Activated CD4-positive, alpha-beta T cell treated with anti-CD3 and anti-CD28 coated beads for 36 hours (primary cell): ENCODE measurements at regions not wholly inside any gene's neighbourhood (a gene's known extent, or its start where the extent isn't known, plus 50 kb on each side); places are given as distances from the start of the nearest gene placed in this dataset.

Source experiments
- ATAC-seq: fragments of 200-7000 bp; cut with Tn5 transposase; one replicate; pipeline ENCODE4 v1.10.0; 2021; ENCODE audit warnings: mild to moderate bottlenecking, moderate library complexity
- CTCF ChIA-PET: fragments of 350-600 bp; sonication (Branson Sonifier 250); formaldehyde crosslinking; loops from one replicate; lab custom pipeline; 2021; ENCODE audit warnings: antibody characterized with exemption; lab: Charles Lee
- POLR2A ChIA-PET: fragments of 350-600 bp; sonication (Branson Sonifier 250); formaldehyde crosslinking; loops from one replicate; lab custom pipeline; 2021; ENCODE audit warnings: antibody characterized with exemption, inconsistent platforms; lab: Charles Lee
- DNase-seq: peaks from one replicate; pipeline ENCODE4 v3.0.0-alpha.2; 2020
- H3K27ac Mint-ChIP-seq: one replicate; pipeline ENCODE4 v1.8.0; 2021; ENCODE audit warnings: mixed read lengths
- H3K27me3 Mint-ChIP-seq: one replicate; pipeline ENCODE4 v1.8.0; 2021; ENCODE audit warnings: mixed read lengths
- H3K36me3 Mint-ChIP-seq: one replicate; pipeline ENCODE4 v1.8.0; 2021; ENCODE audit warnings: low read depth, mixed read lengths
- H3K4me1 Mint-ChIP-seq: one replicate; pipeline ENCODE4 v1.8.0; 2021; ENCODE audit warnings: mixed read lengths
- H3K4me3 Mint-ChIP-seq: one replicate; pipeline ENCODE4 v1.8.0; 2021; ENCODE audit warnings: mild to moderate bottlenecking, moderate library complexity, mixed read lengths
- H3K9me3 Mint-ChIP-seq: one replicate; pipeline ENCODE4 v1.8.0; 2021; ENCODE audit warnings: low read depth, mixed read lengths
- intact Hi-C, 2 experiments: fragments of 100-400 bp; cut with DNase I in 1 of 2; cut with micrococcal nuclease in 1 of 2; formaldehyde crosslinking; loops; one replicate each; pipeline versions ENCODE4 v1.14.2 to v1.15.1; 2022 to 2024; cut with DNase I, micrococcal nuclease

DNA sequence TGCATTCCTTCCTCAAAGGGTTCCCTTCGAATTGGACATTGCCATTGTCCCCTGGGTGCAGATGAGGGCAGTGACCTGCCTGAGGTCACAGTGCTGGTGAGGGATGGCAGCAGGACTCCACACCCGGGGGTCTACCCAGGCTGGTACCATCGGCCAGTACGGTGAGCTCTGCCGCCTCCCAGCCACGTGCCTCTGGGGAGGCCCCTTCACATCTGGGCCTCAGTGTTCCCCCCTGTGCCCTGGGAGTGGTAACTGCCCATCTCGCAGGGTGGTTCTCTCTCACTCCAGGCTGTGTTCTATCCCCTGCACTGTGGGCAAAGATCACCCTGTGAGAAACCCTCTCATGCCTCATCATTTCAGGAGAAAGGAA, 99.4 kb upstream of the IQSEC1 start:
- no peaks in the 10 kb centered on the region for H3K36me3 Mint-ChIP-seq
- ATAC-seq (no peak), DNase-seq (no peak)
- no peaks in the 10 kb centered on the region for H3K9me3 Mint-ChIP-seq
- no peaks in the 10 kb centered on the region for H3K4me1 Mint-ChIP-seq
- no peaks in the 10 kb centered on the region for H3K27me3 Mint-ChIP-seq
- CTCF ChIA-PET, result no interaction called here
- no peak overlapping the region for H3K27ac Mint-ChIP-seq
- H3K4me3 Mint-ChIP-seq, result no peak overlapping the region
- intact Hi-C loops, result no loop called here
- POLR2A ChIA-PET, result no interaction called here

GRCh38 chr3:13171704-13172643, 98.7 kb upstream of the IQSEC1 start:
- Mint-ChIP-seq H3K9me3 (no peaks in the 10 kb centered on the region), H3K4me1 (no peaks in the 10 kb centered on the region), H3K27ac (no peak overlapping the region), H3K36me3 (no peaks in the 10 kb centered on the region), H3K4me3 (no peak overlapping the region), H3K27me3 (no peaks in the 10 kb centered on the region)
- ChIA-PET CTCF (no interaction called here), POLR2A (no interaction called here)
- no peak for ATAC-seq
- intact Hi-C loops, result no loop called here
- DNase-seq, result no peak

- Mint-ChIP-seq H3K4me3 (no peak overlapping the region), H3K27me3 (no peaks in the 10 kb centered on the region), H3K27ac (no peak overlapping the region), H3K9me3 (no peaks in the 10 kb centered on the region), H3K4me1 (no peaks in the 10 kb centered on the region), H3K36me3 (no peaks in the 10 kb centered on the region)
- intact Hi-C loops, result no loop called here
- ATAC-seq, result no peak
- DNase-seq, result no peak
- ChIA-PET CTCF (no interaction called here), POLR2A (no interaction called here)
Observed at GRCh38 chr3:13170317-13170716, 97.1 kb upstream of the IQSEC1 start.

GRCh38 chr3:13168391-13168790, 95.2 kb upstream of the IQSEC1 start:
- Mint-ChIP-seq H3K9me3 (no peaks in the 10 kb centered on the region), H3K4me3 (no peak overlapping the region), H3K36me3 (no peaks in the 10 kb centered on the region), H3K4me1 (no peaks in the 10 kb centered on the region), H3K27me3 (no peaks in the 10 kb centered on the region), H3K27ac (no peak overlapping the region)
- DNase-seq (no peak), ATAC-seq (no peak)
- intact Hi-C loops, result no loop called here
- ChIA-PET CTCF (no interaction called here), POLR2A (no interaction called here)

DNA sequence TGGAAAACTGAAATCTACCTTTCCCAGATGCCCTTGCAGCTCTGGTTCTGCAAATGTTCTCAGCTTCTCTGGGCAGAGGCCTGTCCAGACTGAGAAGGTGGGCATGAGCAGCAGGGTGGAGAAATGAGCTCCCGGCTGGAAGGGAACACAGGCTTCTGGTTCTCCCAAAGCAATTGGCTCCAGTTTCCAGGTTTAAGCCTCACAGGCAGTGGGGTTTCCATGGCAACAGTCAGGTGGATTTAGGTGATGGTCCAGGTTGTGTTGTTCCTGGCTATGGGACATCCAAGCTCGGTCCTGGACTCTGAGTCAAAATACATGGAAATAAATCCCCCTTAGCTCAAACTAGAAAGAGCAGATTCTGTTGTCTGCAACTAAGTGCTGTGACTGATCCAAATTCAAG, 94.6 kb upstream of the IQSEC1 start:
- Mint-ChIP-seq H3K4me3 (no peak overlapping the region), H3K9me3 (no peaks in the 10 kb centered on the region), H3K27ac (no peak overlapping the region), H3K27me3 (no peaks in the 10 kb centered on the region), H3K4me1 (no peaks in the 10 kb centered on the region), H3K36me3 (no peaks in the 10 kb centered on the region)
- ATAC-seq, result no peak
- ChIA-PET CTCF (interaction anchor here (0.7 to 1.3 kb wide), 3 partner anchors 13 to 548 kb away, joined by 3 to 7 read pairs (median 3); no protein-coding TSS in a partner anchor), POLR2A (no interaction called here)
- no peak for DNase-seq
- intact Hi-C loops, result no loop called here

GRCh38 chr3:13167064-13167743, 94.0 kb upstream of the IQSEC1 start:
- CTCF ChIA-PET, result interaction anchor here (0.7 to 1.3 kb wide), 3 partner anchors 12 to 549 kb away, joined by 3 to 7 read pairs (median 3); no protein-coding TSS in a partner anchor
- no peaks in the 10 kb centered on the region for H3K9me3 Mint-ChIP-seq
- POLR2A ChIA-PET, result no interaction called here
- no peaks in the 10 kb centered on the region for H3K27me3 Mint-ChIP-seq
- no peaks in the 10 kb centered on the region for H3K36me3 Mint-ChIP-seq
- intact Hi-C loops, result no loop called here
- DNase-seq (no peak), ATAC-seq (no peak)
- no peak overlapping the region for H3K27ac Mint-ChIP-seq
- no peaks in the 10 kb centered on the region for H3K4me1 Mint-ChIP-seq
- H3K4me3 Mint-ChIP-seq, result no peak overlapping the region

- H3K4me3 Mint-ChIP-seq, result no peak overlapping the region
- H3K9me3 Mint-ChIP-seq, result no peaks in the 10 kb centered on the region
- CTCF ChIA-PET, result interaction anchor here (1.3 kb wide), 1 partner anchor 75 kb away, joined by 7 read pairs; no protein-coding TSS in a partner anchor
Observed at GRCh38 chr3:13166243-13167063, 93.2 kb upstream of the IQSEC1 start.

GRCh38 chr3:13165576-13165975, 92.3 kb upstream of the IQSEC1 start:
- no peaks in the 10 kb centered on the region for H3K4me1 Mint-ChIP-seq
- ATAC-seq, result no peak
- no peak overlapping the region for H3K27ac Mint-ChIP-seq
- intact Hi-C loops, result no loop called here
- ChIA-PET CTCF (no interaction called here), POLR2A (no interaction called here)
- H3K36me3 Mint-ChIP-seq, result no peaks in the 10 kb centered on the region
- H3K4me3 Mint-ChIP-seq, result no peak overlapping the region
- no peak for DNase-seq
- no peaks in the 10 kb centered on the region for H3K9me3 Mint-ChIP-seq
- no peaks in the 10 kb centered on the region for H3K27me3 Mint-ChIP-seq

More at GRCh38 chr3:13166243-13167063, 93.2 kb upstream of the IQSEC1 start:
- Mint-ChIP-seq H3K36me3 (no peaks in the 10 kb centered on the region), H3K27ac (no peak overlapping the region), H3K4me1 (no peaks in the 10 kb centered on the region), H3K27me3 (no peaks in the 10 kb centered on the region)
- intact Hi-C loops, result no loop called here
- ATAC-seq, result no peak
- no peak for DNase-seq
- POLR2A ChIA-PET, result no interaction called here

GRCh38 chr3:13164893-13165492, 91.8 kb upstream of the IQSEC1 start:
- H3K4me1 Mint-ChIP-seq, result no peaks in the 10 kb centered on the region
- DNase-seq, result no peak
- intact Hi-C loops, result no loop called here
- H3K27me3 Mint-ChIP-seq, result no peaks in the 10 kb centered on the region
- no peaks in the 10 kb centered on the region for H3K36me3 Mint-ChIP-seq
- no peaks in the 10 kb centered on the region for H3K9me3 Mint-ChIP-seq
- no peak overlapping the region for H3K27ac Mint-ChIP-seq
- H3K4me3 Mint-ChIP-seq, result no peak overlapping the region
- CTCF ChIA-PET, result interaction anchor here (0.6 to 0.7 kb wide), 2 partner anchors 12 to 459 kb away, joined by 3 to 4 read pairs; no protein-coding TSS in a partner anchor
- ATAC-seq, result no peak
- POLR2A ChIA-PET, result no interaction called here

GRCh38 chr3:13163848-13164382, 90.7 kb upstream of the IQSEC1 start:
- no peak for ATAC-seq
- ChIA-PET CTCF (no interaction called here), POLR2A (no interaction called here)
- no peaks in the 10 kb centered on the region for H3K36me3 Mint-ChIP-seq
- intact Hi-C loops, result no loop called here
- no peaks in the 10 kb centered on the region for H3K9me3 Mint-ChIP-seq
- no peaks in the 10 kb centered on the region for H3K4me1 Mint-ChIP-seq
- H3K4me3 Mint-ChIP-seq, result no peak overlapping the region
- no peak for DNase-seq
- no peak overlapping the region for H3K27ac Mint-ChIP-seq
- no peaks in the 10 kb centered on the region for H3K27me3 Mint-ChIP-seq
